MM.1S (cell line): ENCODE measurements at regions not wholly inside any gene's neighbourhood (a gene's known extent, or its start where the extent isn't known, plus 50 kb on each side); places are given as distances from the start of the nearest gene placed in this dataset.

Experiments
- EZH2 ChIP-seq: fragments of 300-600 bp; sonication (generic); optimal IDR thresholded peaks from 2 replicates; pipeline ENCODE3; 2017; ENCODE audit warnings: low read depth, mild to moderate bottlenecking, antibody characterized with exemption, low read length, mixed read lengths
- EZH2phosphoT487 ChIP-seq: fragments of 300-600 bp; sonication (generic); IDR thresholded peaks from 2 replicates; pipeline ENCODE4 v1.6.1; 2018; ENCODE audit warnings: antibody characterized with exemption, low read length
- TF ChIP-seq, protein P1 (sequence below): fragments of 300-600 bp; sonication (generic); IDR thresholded peaks from 2 replicates; pipeline ENCODE4 v1.5.1; 2016; ENCODE audit warnings: antibody characterized with exemption, low read length, mixed read lengths

DNA sequence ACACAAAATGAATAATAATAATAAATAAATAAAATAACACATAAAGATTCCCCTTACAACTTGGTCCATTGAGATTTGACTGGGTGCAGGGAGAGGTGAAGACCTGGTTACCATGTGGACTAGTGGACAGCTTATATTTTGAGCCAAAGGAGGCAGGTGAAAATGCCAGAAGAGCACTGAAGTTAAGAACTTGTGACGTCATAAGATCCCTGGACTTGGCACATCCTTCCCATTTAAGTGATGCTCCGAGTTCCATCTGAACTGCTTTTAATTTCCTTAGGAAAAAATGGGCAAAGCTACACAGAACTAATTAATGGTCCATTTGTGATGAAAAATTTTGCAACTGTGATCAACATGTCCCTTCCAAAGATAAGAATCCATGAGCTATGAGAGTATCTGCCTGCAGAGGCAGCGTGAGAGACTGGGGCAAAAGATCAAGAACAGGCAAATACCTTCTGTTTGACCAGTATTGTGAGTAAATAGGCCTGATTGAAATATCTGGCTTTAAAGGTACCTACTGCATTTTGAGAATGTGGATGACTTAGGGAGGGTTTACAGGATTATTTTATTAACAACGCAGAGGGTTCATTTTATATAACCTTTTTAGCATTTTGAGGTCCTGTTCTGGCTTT is 101.2 kb upstream of the POT1 start:
- TF ChIP-seq EZH2phosphoT487 (no peak), EZH2 (no peak)
- TF ChIP-seq, protein P1, sequence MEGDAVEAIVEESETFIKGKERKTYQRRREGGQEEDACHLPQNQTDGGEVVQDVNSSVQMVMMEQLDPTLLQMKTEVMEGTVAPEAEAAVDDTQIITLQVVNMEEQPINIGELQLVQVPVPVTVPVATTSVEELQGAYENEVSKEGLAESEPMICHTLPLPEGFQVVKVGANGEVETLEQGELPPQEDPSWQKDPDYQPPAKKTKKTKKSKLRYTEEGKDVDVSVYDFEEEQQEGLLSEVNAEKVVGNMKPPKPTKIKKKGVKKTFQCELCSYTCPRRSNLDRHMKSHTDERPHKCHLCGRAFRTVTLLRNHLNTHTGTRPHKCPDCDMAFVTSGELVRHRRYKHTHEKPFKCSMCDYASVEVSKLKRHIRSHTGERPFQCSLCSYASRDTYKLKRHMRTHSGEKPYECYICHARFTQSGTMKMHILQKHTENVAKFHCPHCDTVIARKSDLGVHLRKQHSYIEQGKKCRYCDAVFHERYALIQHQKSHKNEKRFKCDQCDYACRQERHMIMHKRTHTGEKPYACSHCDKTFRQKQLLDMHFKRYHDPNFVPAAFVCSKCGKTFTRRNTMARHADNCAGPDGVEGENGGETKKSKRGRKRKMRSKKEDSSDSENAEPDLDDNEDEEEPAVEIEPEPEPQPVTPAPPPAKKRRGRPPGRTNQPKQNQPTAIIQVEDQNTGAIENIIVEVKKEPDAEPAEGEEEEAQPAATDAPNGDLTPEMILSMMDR, result no peak
